LNCaP clone FGC (cell line): ENCODE measurements at regions not wholly inside any gene's neighbourhood (a gene's known extent, or its start where the extent isn't known, plus 50 kb on each side); places are given as distances from the start of the nearest gene placed in this dataset.

ENCODE experiments used
- DNase-seq: peaks from one replicate; pipeline ENCODE4 v3.0.0-alpha.2; 2011; ENCODE audit warnings: low read depth
- H3K4me3 ChIP-seq: 2 replicates; pipeline ENCODE4 v1.5.1; 2011; ENCODE audit warnings: mild to moderate bottlenecking, low read depth, low read length, control low read depth
- TF ChIP-seq, protein P1 (sequence below): IDR thresholded peaks from 2 replicates; pipeline ENCODE4 v1.5.1; 2012; ENCODE audit warnings: mild to moderate bottlenecking; ENCODE audit not compliant: control insufficient read depth, insufficient read depth; ENCODE audit errors: extremely low read depth

- no peak overlapping the region for H3K4me3 ChIP-seq
- no peak for DNase-seq
- TF ChIP-seq, protein P1, sequence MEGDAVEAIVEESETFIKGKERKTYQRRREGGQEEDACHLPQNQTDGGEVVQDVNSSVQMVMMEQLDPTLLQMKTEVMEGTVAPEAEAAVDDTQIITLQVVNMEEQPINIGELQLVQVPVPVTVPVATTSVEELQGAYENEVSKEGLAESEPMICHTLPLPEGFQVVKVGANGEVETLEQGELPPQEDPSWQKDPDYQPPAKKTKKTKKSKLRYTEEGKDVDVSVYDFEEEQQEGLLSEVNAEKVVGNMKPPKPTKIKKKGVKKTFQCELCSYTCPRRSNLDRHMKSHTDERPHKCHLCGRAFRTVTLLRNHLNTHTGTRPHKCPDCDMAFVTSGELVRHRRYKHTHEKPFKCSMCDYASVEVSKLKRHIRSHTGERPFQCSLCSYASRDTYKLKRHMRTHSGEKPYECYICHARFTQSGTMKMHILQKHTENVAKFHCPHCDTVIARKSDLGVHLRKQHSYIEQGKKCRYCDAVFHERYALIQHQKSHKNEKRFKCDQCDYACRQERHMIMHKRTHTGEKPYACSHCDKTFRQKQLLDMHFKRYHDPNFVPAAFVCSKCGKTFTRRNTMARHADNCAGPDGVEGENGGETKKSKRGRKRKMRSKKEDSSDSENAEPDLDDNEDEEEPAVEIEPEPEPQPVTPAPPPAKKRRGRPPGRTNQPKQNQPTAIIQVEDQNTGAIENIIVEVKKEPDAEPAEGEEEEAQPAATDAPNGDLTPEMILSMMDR = no peak
Observed at GRCh38 chr6:144908004-144908403, 622.9 kb downstream of the UTRN start.

DNA sequence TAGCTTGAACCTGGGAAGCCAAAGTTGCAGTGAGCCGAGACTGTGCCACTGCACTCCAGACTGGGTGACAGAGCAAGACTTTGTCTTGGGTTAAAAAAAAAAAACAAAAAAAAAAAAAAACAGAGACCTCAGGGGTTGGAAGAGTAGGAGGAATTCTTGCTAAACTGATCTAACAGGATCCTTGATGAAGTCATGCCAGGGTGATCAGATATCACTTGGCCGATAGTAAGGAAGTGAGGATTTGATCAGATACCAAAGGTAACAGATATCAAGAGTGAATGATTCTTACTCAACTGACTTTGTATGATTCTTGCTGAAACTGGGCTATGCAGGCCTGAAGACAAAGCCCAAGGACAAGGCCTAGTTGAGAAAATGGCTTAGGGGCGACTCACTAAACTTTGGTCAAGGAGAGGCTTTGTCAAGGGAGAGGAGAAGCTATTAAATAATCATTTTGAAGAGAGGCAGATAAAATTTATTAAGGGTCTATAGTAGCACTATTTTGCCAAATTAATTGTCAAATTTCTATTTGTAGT lies 624.7 kb downstream of the UTRN start:
- no peak overlapping the region for H3K4me3 ChIP-seq
- DNase-seq = no peak

GRCh38 chr6:144911322-144911721 lies 626.2 kb downstream of the UTRN start:
- TF ChIP-seq, protein P1 = no peak
- H3K4me3 ChIP-seq = no peak overlapping the region
- DNase-seq = no peak

More for the DNA sequence above, 624.7 kb downstream of the UTRN start:
- TF ChIP-seq, protein P1 = no peak

DNA sequence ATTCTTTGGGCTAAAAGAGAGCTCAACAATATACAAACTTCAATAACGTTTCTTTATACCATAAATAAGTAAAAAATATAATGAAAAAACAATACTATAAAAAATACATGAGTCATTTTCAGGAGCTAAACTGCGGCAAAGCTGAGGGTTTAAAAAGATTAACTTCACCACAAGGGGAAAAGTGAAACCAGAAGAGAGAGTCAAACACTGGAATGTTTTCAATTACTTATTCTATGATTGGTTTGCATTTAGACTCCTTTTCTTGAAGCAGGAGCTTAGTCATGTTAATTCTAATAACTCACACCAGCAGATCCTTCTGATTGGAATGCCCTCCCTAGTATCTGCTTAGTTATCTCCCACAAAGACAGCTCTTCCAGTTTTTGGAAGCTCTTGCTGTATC lies 627.3 kb downstream of the UTRN start:
- TF ChIP-seq, protein P1 = no peak
- no peak for DNase-seq
- H3K4me3 ChIP-seq = no peak overlapping the region

DNA sequence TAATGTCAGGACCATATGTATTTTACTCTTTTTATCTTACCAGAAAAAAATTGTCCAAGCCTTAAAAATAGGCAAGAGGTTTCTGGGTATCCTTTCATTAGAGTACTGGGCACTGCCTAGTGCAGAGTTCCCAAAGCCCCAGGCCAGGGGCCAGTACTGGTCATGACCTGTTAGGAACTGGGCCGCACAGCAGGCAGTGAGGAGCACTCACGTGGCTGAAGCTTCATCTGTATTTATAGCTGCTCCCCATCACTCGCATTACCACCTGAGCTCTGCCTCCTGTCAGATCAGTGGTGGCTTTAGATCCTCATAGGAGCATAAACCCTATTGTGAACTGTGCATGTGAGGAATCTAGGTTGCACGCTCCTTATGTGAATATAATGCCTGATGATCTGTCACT lies 632.9 kb downstream of the UTRN start:
- no peak for DNase-seq
- TF ChIP-seq, protein P1 = no peak
- no peak overlapping the region for H3K4me3 ChIP-seq

DNA sequence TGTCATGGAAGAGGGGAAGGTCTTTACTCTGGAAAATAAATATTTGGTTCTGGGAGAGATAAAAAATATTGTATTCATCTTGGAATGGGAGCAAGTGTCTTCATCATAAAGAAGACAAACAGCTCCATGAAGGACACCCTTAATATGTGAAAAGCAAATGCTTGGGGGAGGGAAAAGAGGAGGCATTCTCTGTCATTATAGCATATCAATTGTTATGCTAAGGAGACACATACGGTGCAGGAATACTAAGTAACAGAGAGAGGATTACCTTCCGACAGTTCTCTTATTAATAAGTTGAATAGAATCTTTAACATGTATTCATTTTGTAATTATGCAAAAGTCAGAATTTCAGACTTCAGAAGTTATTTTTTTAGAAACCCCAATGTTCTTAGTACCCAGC lies 634.4 kb downstream of the UTRN start:
- no peak overlapping the region for H3K4me3 ChIP-seq
- TF ChIP-seq, protein P1 = no peak
- DNase-seq = no peak

- no peak for DNase-seq
- no peak overlapping the region for H3K4me3 ChIP-seq
- TF ChIP-seq, protein P1 = no peak
Observed at GRCh38 chr6:144920391-144920961, 635.3 kb downstream of the UTRN start.
